Kidney (tissue), 13 donors: ENCODE measurements at regions not wholly inside any gene's neighbourhood (a gene's known extent, or its start where the extent isn't known, plus 50 kb on each side); places are given as distances from the start of the nearest gene placed in this dataset.

Experiments
- DNase-seq, 5 donors: peaks; one replicate each; pipeline ENCODE4 v3.0.0-alpha.2; 2013 to 2020
- FAIRE-seq: peaks from 2 replicates; lab custom pipeline; 2012; peaks lifted over from hg19 to GRCh38; lab: Jason Lieb, UNC
- H3K27ac ChIP-seq, 2 donors: one replicate each; pipeline ENCODE4 v1.7.0; 2013; ENCODE audit warnings: low read depth in 2 of 2, low read length in 2 of 2, inconsistent platforms in 1 of 2
- H3K27me3 ChIP-seq: one replicate; pipeline ENCODE4 v1.7.1; 2013; ENCODE audit warnings: low read length, inconsistent platforms; ENCODE audit not compliant: control insufficient read depth, insufficient read depth
- H3K36me3 ChIP-seq, 3 donors: one replicate each; pipeline versions ENCODE4 v1.7.0 to v1.7.1; 2013; ENCODE audit warnings: low read length in 3 of 3, control low read depth in 1 of 3, inconsistent platforms in 1 of 3; ENCODE audit not compliant: insufficient read depth in 3 of 3, control insufficient read depth in 2 of 3
- H3K4me1 ChIP-seq, 3 donors: one replicate each; pipeline versions ENCODE4 v1.7.0 to v1.7.1; 2013; ENCODE audit warnings: low read length in 3 of 3, inconsistent platforms in 1 of 3, low read depth in 1 of 3; ENCODE audit not compliant: control insufficient read depth in 2 of 3, insufficient read depth in 2 of 3
- H3K4me3 ChIP-seq, 3 donors: one replicate each; pipeline versions ENCODE4 v1.7.0 to v1.8.1; 2013; ENCODE audit warnings: low read length in 3 of 3, control low read depth in 1 of 3, inconsistent platforms in 1 of 3
- H3K9ac ChIP-seq, 3 donors: one replicate each; pipeline versions ENCODE4 v1.7.0 to v1.7.1; 2013; ENCODE audit warnings: low read length in 3 of 3, control low read depth in 1 of 3, inconsistent platforms in 1 of 3
- H3K9me3 ChIP-seq, 3 donors: one replicate each; pipeline versions ENCODE4 v1.7.0 to v1.7.1; 2013; ENCODE audit warnings: low read length in 3 of 3, control low read depth in 1 of 3, inconsistent platforms in 1 of 3; ENCODE audit not compliant: control insufficient read depth in 2 of 3, insufficient read depth in 1 of 3
- CTCF ChIP-seq: IDR thresholded peaks from 3 replicates; pipeline ENCODE4 v1.5.1; 2012; ENCODE audit warnings: mild to moderate bottlenecking, moderate library complexity, borderline replicate concordance; ENCODE audit not compliant: insufficient read depth; ENCODE audit errors: extremely low read depth
- intact Hi-C: fragments of 100-400 bp; cut with DNase I; formaldehyde crosslinking; loops from one replicate; pipeline ENCODE4 v1.11.1; 2022
- donor health status: control.
- donor health status: control.
- donor health status: control.
- donor health status: control.
- donor health status: control.
- donor health status: DM: yes; HTN: yes; CAD: no.
- donor health status: Normal renal cell carcinoma (clear cell type).

DNA sequence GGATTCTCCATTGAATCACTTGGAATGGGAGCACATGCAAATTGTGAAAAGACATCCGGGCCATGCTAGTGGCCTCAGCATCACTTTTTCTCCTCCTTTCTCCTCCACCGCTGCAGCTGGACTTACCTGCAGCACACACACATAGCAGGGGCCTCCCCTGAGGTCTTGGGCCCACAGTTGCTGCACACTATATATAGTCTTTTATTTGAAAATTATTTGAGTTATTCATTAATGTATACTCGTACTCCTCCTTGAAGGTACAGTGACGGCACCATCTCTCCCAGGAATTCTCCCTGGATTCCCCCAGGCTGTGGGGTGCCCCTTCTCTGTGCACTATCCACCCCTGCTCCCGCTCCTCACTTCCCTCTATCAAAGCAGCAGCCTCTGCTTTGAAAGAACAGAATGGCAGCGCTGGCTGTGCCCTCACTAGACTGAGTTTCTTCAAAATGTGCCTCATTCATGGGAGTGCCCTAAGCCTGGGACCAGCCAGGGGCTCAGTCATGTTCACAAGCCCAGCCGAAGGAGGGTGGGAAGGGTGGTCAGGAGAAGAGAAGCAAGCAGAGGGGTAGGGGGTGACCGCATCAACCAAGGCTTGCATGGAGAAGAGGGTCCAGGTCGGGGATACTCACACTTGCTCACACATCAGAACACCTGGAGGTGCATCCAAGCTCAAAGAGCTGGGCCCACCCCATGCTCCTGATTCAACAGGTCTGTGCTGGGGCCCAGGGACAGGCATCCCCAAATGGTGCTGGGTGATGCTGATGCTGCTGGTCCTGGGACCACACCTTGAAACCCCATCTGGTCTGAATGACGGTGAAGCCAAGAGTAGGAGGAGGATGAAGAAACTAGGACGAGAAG lies 156.2 kb upstream of the ZMIZ1 start:
- DNase-seq (no peak), FAIRE-seq (no peak)
- Histone ChIP-seq H3K4me3 (no peak overlapping the region), H3K27ac (no peak overlapping the region), H3K9ac (no peak overlapping the region), H3K4me1 (peaks cover 4 to 9% (median 4%) of the 10 kb centered on the region in 3 donors), H3K36me3 (no peaks in the 10 kb centered on the region), H3K27me3 (no peaks in the 10 kb centered on the region), H3K9me3 (no peaks in the 10 kb centered on the region)
- intact Hi-C loops = no loop called here
- no peak for TF ChIP-seq CTCF

GRCh38 chr10:78913219-78914059 lies 155.3 kb upstream of the ZMIZ1 start:
- peak; percentile 83 to 89 (median 85) for DNase-seq
- H3K4me1 ChIP-seq = peaks cover 4 to 9% (median 4%) of the 10 kb centered on the region in 3 donors
- no peak for TF ChIP-seq CTCF
- H3K4me3 ChIP-seq = no peak overlapping the region
- no peak for FAIRE-seq
- H3K27ac ChIP-seq = no peak overlapping the region
- no peaks in the 10 kb centered on the region for H3K9me3 ChIP-seq
- no peak overlapping the region for H3K9ac ChIP-seq
- intact Hi-C loops = no loop called here
- no peaks in the 10 kb centered on the region for H3K27me3 ChIP-seq
- H3K36me3 ChIP-seq = no peaks in the 10 kb centered on the region

DNA sequence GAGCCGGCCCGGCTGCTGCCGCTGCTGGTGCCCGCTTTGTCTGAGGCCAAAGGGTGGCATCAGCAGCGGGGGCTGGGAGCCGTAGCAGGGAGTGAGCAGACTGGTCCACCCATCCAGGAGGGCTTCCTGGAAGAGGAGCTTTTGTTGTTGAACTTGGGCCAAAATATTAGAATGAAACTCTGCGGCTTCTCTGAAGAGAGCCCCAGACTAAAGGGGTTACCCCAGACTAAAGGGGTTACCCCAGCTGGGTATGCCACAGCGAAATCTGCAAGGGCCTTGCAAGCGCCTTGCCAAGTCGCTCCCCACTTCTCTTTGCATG lies 154.7 kb upstream of the ZMIZ1 start:
- Histone ChIP-seq H3K4me1 (peaks cover 4 to 9% (median 4%) of the 10 kb centered on the region in 3 donors), H3K9ac (no peak overlapping the region), H3K27ac (no peak overlapping the region), H3K4me3 (no peak overlapping the region), H3K36me3 (no peaks in the 10 kb centered on the region), H3K9me3 (no peaks in the 10 kb centered on the region), H3K27me3 (no peaks in the 10 kb centered on the region)
- FAIRE-seq (no peak), DNase-seq (no peak)
- no peak for TF ChIP-seq CTCF
- intact Hi-C loops = no loop called here
